PC-9 (cell line): ENCODE measurements at regions not wholly inside any gene's neighbourhood (a gene's known extent, or its start where the extent isn't known, plus 50 kb on each side); places are given as distances from the start of the nearest gene placed in this dataset.

ENCODE experiments used
- BruUV-seq: library from RNA; stranded (reverse); fragments of 400-500 nt; replicated peaks from 2 replicates; lab custom pipeline; 2021; lab: Mats Ljungman, UMichigan
- CTCF ChIA-PET: fragments of 300-600 bp; sonication (Branson Sonifier 250); formaldehyde crosslinking; loops from one replicate; lab custom pipeline; 2022; ENCODE audit warnings: antibody characterized with exemption; lab: Charles Lee
- POLR2A ChIA-PET: fragments of 300-600 bp; sonication (Branson Sonifier 250); formaldehyde crosslinking; loops from one replicate; lab custom pipeline; 2022; ENCODE audit warnings: antibody characterized with exemption; ENCODE audit not compliant: unreplicated experiment; lab: Charles Lee
- DNase-seq, 2 experiments: peaks; one replicate each; pipeline versions ENCODE4 v3.0.0 to v3.0.0-alpha.2; 2015 to 2022; ENCODE audit warnings: mixed read lengths in 1 of 2
- H2AFZ ChIP-seq: fragments of 200-600 bp; sonication (generic); 2 replicates; pipeline ENCODE4 v1.8.1; 2017; ENCODE audit warnings: antibody characterized with exemption
- H3F3A ChIP-seq: fragments of 200-600 bp; sonication (generic); 2 replicates; pipeline ENCODE4 v1.8.1; 2017; ENCODE audit warnings: antibody characterized with exemption, mild to moderate bottlenecking, low read depth; ENCODE audit not compliant: insufficient read depth
- H3K27ac ChIP-seq: fragments of 200-600 bp; sonication (generic); 2 replicates; pipeline ENCODE4 v1.6.1; 2016; ENCODE audit warnings: mixed run types
- H3K27me3 ChIP-seq: fragments of 200-600 bp; sonication (generic); 2 replicates; pipeline ENCODE4 v1.6.1; 2016; ENCODE audit warnings: low read depth, mixed run types; ENCODE audit not compliant: insufficient read depth
- H3K36me3 ChIP-seq: fragments of 200-600 bp; sonication (generic); 2 replicates; pipeline ENCODE4 v1.6.1; 2016; ENCODE audit warnings: low read depth, mixed run types
- H3K4me1 ChIP-seq: fragments of 200-600 bp; sonication (generic); replicated peaks from 2 replicates; pipeline ENCODE4 v1.6.1; 2016; ENCODE audit warnings: mixed run types; ENCODE audit not compliant: insufficient read depth
- H3K4me2 ChIP-seq: fragments of 200-600 bp; sonication (generic); 2 replicates; pipeline ENCODE4 v1.6.1; 2017; ENCODE audit warnings: mixed run types
- H3K4me3 ChIP-seq: fragments of 200-600 bp; sonication (generic); 2 replicates; pipeline ENCODE4 v1.6.1; 2016; ENCODE audit warnings: mixed run types
- H3K79me2 ChIP-seq: fragments of 200-600 bp; sonication (generic); 2 replicates; pipeline ENCODE4 v1.6.1; 2017; ENCODE audit warnings: low read depth, mixed run types
- H3K9me2 ChIP-seq: fragments of 200-600 bp; sonication (generic); 2 replicates; pipeline ENCODE4 v1.8.1; 2017; ENCODE audit warnings: mild to moderate bottlenecking; ENCODE audit not compliant: insufficient read depth
- H3K9me3 ChIP-seq: fragments of 200-600 bp; sonication (generic); 2 replicates; pipeline ENCODE4 v1.8.1; 2016; ENCODE audit warnings: low read depth; ENCODE audit not compliant: insufficient read depth
- H4K20me1 ChIP-seq: fragments of 200-600 bp; sonication (generic); 2 replicates; pipeline ENCODE4 v1.8.1; 2017; ENCODE audit not compliant: insufficient read depth
- EZH2 ChIP-seq: fragments of 200-600 bp; sonication (generic); IDR thresholded peaks from 2 replicates; pipeline ENCODE4 v1.8.0; 2017; ENCODE audit warnings: antibody characterized with exemption, low read depth
- intact Hi-C: fragments of 100-400 bp; cut with micrococcal nuclease; formaldehyde crosslinking; loops from one replicate; pipeline ENCODE4 v1.10.0; 2022; ENCODE audit not compliant: unreplicated experiment
- TF ChIP-seq, protein P1 (sequence below): fragments of 200-600 bp; sonication (generic); conservative IDR thresholded peaks from 2 replicates; pipeline ENCODE4 v1.6.1; 2017; ENCODE audit warnings: mixed run types, antibody characterized with exemption, mild to moderate bottlenecking, moderate library complexity

DNA sequence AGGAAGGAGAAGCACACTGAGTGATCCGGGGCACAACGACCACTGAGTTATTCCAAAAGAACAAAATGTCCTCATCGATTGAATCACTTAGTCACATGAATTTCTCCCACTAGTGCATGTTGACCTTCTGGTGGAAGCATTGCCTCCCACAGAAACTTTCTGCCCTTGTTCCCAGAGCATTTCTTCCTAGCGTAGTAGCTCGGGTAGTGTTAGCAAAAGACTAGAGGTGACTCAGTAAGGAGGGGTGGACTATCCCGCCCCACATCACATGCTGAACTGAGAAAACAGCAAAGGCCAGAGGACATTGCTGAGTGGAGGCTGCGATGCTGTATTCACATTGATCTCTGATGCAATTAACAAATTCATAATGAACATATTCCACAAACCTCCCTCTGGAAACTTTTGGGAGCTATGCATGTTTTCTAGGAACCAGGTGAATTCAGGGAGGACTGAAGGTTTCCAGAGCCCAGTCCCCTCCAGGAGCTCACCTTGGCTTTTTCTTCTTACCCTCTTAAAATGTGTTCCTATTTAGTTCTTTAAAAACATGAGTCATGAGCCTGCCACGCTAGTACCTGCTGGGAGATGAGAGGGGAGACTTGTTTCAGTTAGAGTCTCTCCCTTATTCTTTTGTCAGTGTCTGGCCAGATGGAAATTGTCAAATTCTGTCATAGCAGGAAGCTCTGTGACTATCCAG, 507.9 kb downstream of the CDH26 start:
- DNase-seq: no peak
- H3K27ac ChIP-seq: no peak overlapping the region
- H3K9me2 ChIP-seq: no peaks in the 10 kb centered on the region
- H3K36me3 ChIP-seq: no peaks in the 10 kb centered on the region
- no peak overlapping the region for H3K4me3 ChIP-seq
- no peaks in the 10 kb centered on the region for H3F3A ChIP-seq
- ChIA-PET POLR2A (no interaction called here), CTCF (no interaction called here)
- intact Hi-C loops: no loop called here
- peaks cover 40% of the 10 kb centered on the region for H3K27me3 ChIP-seq
- H3K9me3 ChIP-seq: no peaks in the 10 kb centered on the region
- no peaks in the 10 kb centered on the region for H3K4me1 ChIP-seq
- BruUV-seq: no TSS peak
- H3K79me2 ChIP-seq: no peaks in the 10 kb centered on the region
- no peaks in the 10 kb centered on the region for H4K20me1 ChIP-seq
- TF ChIP-seq, protein P1, sequence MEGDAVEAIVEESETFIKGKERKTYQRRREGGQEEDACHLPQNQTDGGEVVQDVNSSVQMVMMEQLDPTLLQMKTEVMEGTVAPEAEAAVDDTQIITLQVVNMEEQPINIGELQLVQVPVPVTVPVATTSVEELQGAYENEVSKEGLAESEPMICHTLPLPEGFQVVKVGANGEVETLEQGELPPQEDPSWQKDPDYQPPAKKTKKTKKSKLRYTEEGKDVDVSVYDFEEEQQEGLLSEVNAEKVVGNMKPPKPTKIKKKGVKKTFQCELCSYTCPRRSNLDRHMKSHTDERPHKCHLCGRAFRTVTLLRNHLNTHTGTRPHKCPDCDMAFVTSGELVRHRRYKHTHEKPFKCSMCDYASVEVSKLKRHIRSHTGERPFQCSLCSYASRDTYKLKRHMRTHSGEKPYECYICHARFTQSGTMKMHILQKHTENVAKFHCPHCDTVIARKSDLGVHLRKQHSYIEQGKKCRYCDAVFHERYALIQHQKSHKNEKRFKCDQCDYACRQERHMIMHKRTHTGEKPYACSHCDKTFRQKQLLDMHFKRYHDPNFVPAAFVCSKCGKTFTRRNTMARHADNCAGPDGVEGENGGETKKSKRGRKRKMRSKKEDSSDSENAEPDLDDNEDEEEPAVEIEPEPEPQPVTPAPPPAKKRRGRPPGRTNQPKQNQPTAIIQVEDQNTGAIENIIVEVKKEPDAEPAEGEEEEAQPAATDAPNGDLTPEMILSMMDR: no peak
- TF ChIP-seq EZH2: no peak
- H2AFZ ChIP-seq: no peak overlapping the region
- no peak overlapping the region for H3K4me2 ChIP-seq

GRCh38 chr20:60466687-60467022, 508.4 kb downstream of the CDH26 start:
- Histone ChIP-seq H3K4me1 (no peaks in the 10 kb centered on the region), H3K9me3 (no peaks in the 10 kb centered on the region), H3F3A (no peaks in the 10 kb centered on the region), H3K4me2 (no peak overlapping the region), H3K4me3 (no peak overlapping the region), H3K79me2 (no peaks in the 10 kb centered on the region), H3K27me3 (peaks cover 43% of the 10 kb centered on the region), H4K20me1 (no peaks in the 10 kb centered on the region), H3K9me2 (no peaks in the 10 kb centered on the region), H3K27ac (no peak overlapping the region), H2AFZ (no peak overlapping the region), H3K36me3 (no peaks in the 10 kb centered on the region)
- TF ChIP-seq, protein P1: no peak
- no peak for TF ChIP-seq EZH2
- BruUV-seq: no TSS peak
- no peak for DNase-seq
- ChIA-PET POLR2A (no interaction called here), CTCF (no interaction called here)
- intact Hi-C loops: no loop called here

- Histone ChIP-seq H3F3A (no peaks in the 10 kb centered on the region), H3K27me3 (peaks cover 47% of the 10 kb centered on the region), H3K4me2 (no peak overlapping the region), H2AFZ (no peak overlapping the region), H3K9me3 (no peaks in the 10 kb centered on the region), H3K79me2 (no peaks in the 10 kb centered on the region), H3K4me1 (no peaks in the 10 kb centered on the region), H3K4me3 (no peak overlapping the region), H3K36me3 (no peaks in the 10 kb centered on the region), H3K27ac (no peak overlapping the region), H3K9me2 (no peaks in the 10 kb centered on the region), H4K20me1 (no peaks in the 10 kb centered on the region)
- DNase-seq: no peak
- no TSS peak for BruUV-seq
- no peak for TF ChIP-seq EZH2
- TF ChIP-seq, protein P1: no peak
- intact Hi-C loops: no loop called here
- ChIA-PET CTCF (no interaction called here), POLR2A (no interaction called here)
Measured at GRCh38 chr20:60467078-60467477, 508.9 kb downstream of the CDH26 start.
